ENCODE measurements at regions not wholly inside any gene's neighbourhood (a gene's known extent, or its start where the extent isn't known, plus 50 kb on each side); places are given as distances from the start of the nearest gene placed in this dataset.

DNA sequence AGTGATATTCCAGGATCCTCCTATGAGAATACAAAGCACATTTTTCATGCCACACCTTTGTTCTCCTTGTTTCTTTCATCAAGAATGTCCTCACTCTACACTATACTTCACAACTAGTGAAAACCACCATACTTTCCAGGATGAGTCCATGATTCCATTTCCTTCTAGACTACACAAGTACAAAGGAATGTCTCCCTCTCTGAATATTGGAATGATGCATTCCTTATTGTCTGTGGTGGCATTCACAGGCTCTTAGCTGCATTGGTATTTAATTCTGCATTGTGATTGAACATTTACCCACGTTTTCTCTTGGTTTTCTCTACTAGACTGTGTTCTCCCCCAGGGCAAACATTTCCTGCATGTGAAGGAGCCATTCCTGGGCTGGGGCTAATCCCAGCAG is 217.5 kb downstream of the RAP2B start:
- TF ChIP-seq, protein P1, sequence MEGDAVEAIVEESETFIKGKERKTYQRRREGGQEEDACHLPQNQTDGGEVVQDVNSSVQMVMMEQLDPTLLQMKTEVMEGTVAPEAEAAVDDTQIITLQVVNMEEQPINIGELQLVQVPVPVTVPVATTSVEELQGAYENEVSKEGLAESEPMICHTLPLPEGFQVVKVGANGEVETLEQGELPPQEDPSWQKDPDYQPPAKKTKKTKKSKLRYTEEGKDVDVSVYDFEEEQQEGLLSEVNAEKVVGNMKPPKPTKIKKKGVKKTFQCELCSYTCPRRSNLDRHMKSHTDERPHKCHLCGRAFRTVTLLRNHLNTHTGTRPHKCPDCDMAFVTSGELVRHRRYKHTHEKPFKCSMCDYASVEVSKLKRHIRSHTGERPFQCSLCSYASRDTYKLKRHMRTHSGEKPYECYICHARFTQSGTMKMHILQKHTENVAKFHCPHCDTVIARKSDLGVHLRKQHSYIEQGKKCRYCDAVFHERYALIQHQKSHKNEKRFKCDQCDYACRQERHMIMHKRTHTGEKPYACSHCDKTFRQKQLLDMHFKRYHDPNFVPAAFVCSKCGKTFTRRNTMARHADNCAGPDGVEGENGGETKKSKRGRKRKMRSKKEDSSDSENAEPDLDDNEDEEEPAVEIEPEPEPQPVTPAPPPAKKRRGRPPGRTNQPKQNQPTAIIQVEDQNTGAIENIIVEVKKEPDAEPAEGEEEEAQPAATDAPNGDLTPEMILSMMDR (IDR thresholded peaks at IDR 0.05; ENCODE audit: low read depth, low read length, missing control alignments): no peak
- no peak overlapping the region for H3K4me3 ChIP-seq (ENCODE audit: low read depth, low read length)
- in situ Hi-C loops (cut with HindIII; ENCODE audit: low sequenced_read_pairs): no loop called here
- DNase-seq (ENCODE audit: low read depth): no peak

DNA sequence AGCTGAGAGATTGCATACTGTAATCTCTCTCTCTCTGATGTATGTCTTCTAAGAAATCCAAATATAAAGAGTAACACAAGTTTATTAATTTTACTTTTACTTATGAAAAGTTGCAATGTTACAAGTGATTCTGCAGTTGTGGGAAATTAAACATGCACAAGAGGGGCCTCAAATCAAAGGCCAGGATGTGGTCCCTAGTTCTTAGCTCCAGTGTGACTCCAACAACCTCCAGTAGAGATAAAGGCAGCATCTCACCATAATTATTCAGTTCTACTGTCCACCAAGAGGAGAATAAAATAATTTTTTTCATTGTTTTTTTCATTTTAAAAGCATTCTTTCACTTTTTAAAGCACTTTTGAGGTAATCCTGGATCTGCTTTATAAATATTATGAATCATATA is 223.3 kb downstream of the RAP2B start:
- DNase-seq (ENCODE audit: low read depth): no peak
- no peak overlapping the region for H3K4me3 ChIP-seq (ENCODE audit: low read depth, low read length)
- in situ Hi-C loops (cut with HindIII; ENCODE audit: low sequenced_read_pairs): no loop called here
- TF ChIP-seq, protein P1 (IDR thresholded peaks at IDR 0.05; ENCODE audit: low read depth, low read length, missing control alignments): no peak

DNA sequence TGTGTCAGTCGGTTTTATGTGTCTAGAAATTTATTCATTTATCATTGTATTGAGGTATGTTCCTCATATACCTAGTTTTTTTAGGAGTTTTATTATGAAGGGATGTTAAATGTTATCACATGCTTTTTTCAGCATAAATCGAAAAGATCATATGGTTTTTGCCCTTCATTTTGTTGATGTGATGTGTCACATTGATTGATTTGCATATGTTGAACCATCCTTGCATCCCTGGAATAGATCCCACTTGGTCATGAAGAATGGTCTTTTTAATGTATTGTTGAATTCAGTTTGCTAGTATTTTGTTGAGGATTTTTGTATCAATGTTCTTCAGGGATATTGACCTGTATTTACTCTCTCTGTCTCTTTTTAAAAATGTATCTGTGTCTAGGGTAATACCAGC is 230.3 kb downstream of the RAP2B start:
- no peak overlapping the region for H3K4me3 ChIP-seq (ENCODE audit: low read depth, low read length)

GRCh38 chr3:153394017-153394416 is 232.0 kb downstream of the RAP2B start:
- TF ChIP-seq, protein P1 (IDR thresholded peaks at IDR 0.05; ENCODE audit: low read depth, low read length, missing control alignments): no peak
- in situ Hi-C loops (cut with HindIII; ENCODE audit: low sequenced_read_pairs): no loop called here

More for the DNA sequence above, 230.3 kb downstream of the RAP2B start:
- no peak for DNase-seq (ENCODE audit: low read depth)
- TF ChIP-seq, protein P1 (IDR thresholded peaks at IDR 0.05; ENCODE audit: low read depth, low read length, missing control alignments): no peak
- in situ Hi-C loops (cut with HindIII; ENCODE audit: low sequenced_read_pairs): no loop called here

DNA sequence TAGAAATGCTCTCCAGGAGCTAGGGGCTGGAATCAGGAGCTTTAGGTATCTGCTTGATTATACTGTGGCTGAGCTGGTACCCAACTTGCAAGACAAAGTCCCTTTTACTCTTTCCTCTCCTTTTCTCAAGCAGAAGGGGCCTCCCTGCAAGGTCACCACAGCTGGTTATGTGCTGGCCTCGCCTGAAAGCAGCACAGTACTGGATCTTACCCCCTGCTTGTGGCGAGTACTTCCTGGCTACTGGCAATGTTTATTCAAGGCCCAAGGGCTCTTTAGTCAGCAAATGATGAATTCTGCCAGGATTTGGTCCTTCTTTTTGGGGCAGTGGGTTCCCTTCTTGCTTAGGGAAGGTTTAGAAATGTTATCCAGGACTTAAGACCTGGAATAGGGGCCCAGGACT is 234.6 kb downstream of the RAP2B start:
- TF ChIP-seq, protein P1 (IDR thresholded peaks at IDR 0.05; ENCODE audit: low read depth, low read length, missing control alignments): no peak
- H3K4me3 ChIP-seq (ENCODE audit: low read depth, low read length): no peak overlapping the region
- in situ Hi-C loops (cut with HindIII; ENCODE audit: low sequenced_read_pairs): no loop called here
- no peak for DNase-seq (ENCODE audit: low read depth)

More at GRCh38 chr3:153394017-153394416, 232.0 kb downstream of the RAP2B start:
- H3K4me3 ChIP-seq (ENCODE audit: low read depth, low read length): no peak overlapping the region
- DNase-seq (ENCODE audit: low read depth): no peak

- in situ Hi-C loops (cut with HindIII; ENCODE audit: low sequenced_read_pairs): no loop called here
These were observed 235.8 kb downstream of the RAP2B start for GRCh38 chr3:153397794-153398193.

More at GRCh38 chr3:153397794-153398193, 235.8 kb downstream of the RAP2B start:
- no peak for DNase-seq (ENCODE audit: low read depth)
- TF ChIP-seq, protein P1 (IDR thresholded peaks at IDR 0.05; ENCODE audit: low read depth, low read length, missing control alignments): no peak
- H3K4me3 ChIP-seq (ENCODE audit: low read depth, low read length): no peak overlapping the region

All from astrocyte of the cerebellum (primary cell).